Renal cortex interstitium (tissue), 11 donors: ENCODE measurements at regions not wholly inside any gene's neighbourhood (a gene's known extent, or its start where the extent isn't known, plus 50 kb on each side); places are given as distances from the start of the nearest gene placed in this dataset.
"Not testable (repeated sequence)": the region's sequence is repeated elsewhere in the genome, so short reads cannot be mapped to it uniquely, and the experiment has no call there.

Experiments
- DNase-seq, 11 donors: peaks; one replicate each; pipeline ENCODE4 v3.0.0-alpha.2; 2013; ENCODE audit warnings: low read depth in 9 of 11, low spot score in 4 of 11; ENCODE audit errors: extremely low read depth in 1 of 11

- DNase-seq = not testable (repeated sequence)
Measured at GRCh38 chr21:28682884-28683283, 309.8 kb downstream of the LTN1 start.

- not testable (repeated sequence) for DNase-seq
Measured at GRCh38 chr21:28677096-28677495, 315.6 kb downstream of the LTN1 start.

GRCh38 chr21:28675331-28676041 is 317.2 kb downstream of the LTN1 start:
- no peak for DNase-seq

GRCh38 chr21:28674763-28675162 is 317.9 kb downstream of the LTN1 start:
- DNase-seq = no peak

GRCh38 chr21:28671549-28672195 is 321.0 kb downstream of the LTN1 start:
- DNase-seq = peak in 1 of 11 donors; percentile 3

- no peak for DNase-seq
Measured at GRCh38 chr21:28669971-28670653, 322.6 kb downstream of the LTN1 start.

- no peak for DNase-seq
Measured at GRCh38 chr21:28669321-28669720, 323.4 kb downstream of the LTN1 start.

- DNase-seq = no peak
Measured at GRCh38 chr21:28663754-28664153, 328.9 kb downstream of the LTN1 start.

GRCh38 chr21:28663111-28663693 is 329.5 kb downstream of the LTN1 start:
- no peak for DNase-seq

GRCh38 chr21:28657566-28657965 is 335.1 kb downstream of the LTN1 start:
- DNase-seq = no peak

GRCh38 chr21:28655471-28655870 is 337.2 kb downstream of the LTN1 start:
- no peak for DNase-seq

- no peak for DNase-seq
Measured at GRCh38 chr21:28654406-28654805, 338.3 kb downstream of the LTN1 start.

GRCh38 chr21:28644762-28645161 is 347.9 kb downstream of the LTN1 start:
- DNase-seq = no peak

GRCh38 chr21:28642891-28643290 is 349.8 kb downstream of the LTN1 start:
- no peak for DNase-seq

- no peak for DNase-seq
Measured at GRCh38 chr21:28641731-28642130, 350.9 kb downstream of the LTN1 start.

- no peak for DNase-seq
Measured at GRCh38 chr21:28640326-28640725, 352.4 kb downstream of the LTN1 start.

GRCh38 chr21:28639737-28640136 is 352.9 kb downstream of the LTN1 start:
- DNase-seq = no peak

- DNase-seq = no peak
Measured at GRCh38 chr21:28636752-28637691, 355.7 kb downstream of the LTN1 start.

GRCh38 chr21:28635541-28635940 is 357.1 kb downstream of the LTN1 start:
- no peak for DNase-seq
